ENCODE measurements at regions not wholly inside any gene's neighbourhood (a gene's known extent, or its start where the extent isn't known, plus 50 kb on each side); places are given as distances from the start of the nearest gene placed in this dataset.
"Not testable (repeated sequence)": the region's sequence is repeated elsewhere in the genome, so short reads cannot be mapped to it uniquely, and the experiment has no call there.

DNA sequence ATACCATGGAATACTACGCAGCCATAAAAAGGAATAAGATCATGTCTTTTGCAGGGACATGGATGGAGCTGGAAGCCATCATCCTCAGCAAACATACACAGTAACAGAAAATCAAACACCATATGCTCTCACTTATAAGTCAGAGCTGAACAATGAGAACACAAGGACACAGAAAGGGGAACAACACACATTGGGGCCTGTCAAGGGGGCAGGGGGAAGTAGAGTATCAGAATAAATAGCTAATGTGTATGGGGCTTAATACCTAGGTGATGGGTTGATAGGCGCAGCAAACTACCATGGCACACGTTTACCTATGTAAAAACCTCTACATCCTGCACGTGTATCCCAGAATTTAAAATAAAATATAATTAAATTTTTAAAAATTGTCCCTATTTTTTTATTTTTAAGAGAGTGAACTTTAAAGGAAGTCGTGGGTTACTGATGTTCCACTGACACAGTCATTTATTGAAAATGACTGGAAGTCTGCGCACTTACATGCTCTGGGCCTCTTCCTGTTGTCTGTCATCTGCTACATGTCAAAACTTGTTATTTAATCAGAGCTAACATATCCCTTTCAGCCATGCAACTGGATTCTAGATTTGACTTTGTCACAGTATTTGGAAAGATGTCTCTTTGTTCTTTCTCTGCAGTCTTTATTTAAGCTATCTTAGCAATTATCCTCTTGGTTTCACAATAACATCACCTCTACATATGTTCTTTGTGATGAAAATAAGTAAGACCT, 73.7 kb upstream of the ABCB5 start:
- no peaks in the 10 kb centered on the region for H4K20me1 ChIP-seq (ENCODE audit: insufficient read depth, low read length, poor library complexity, severe bottlenecking)
- no peaks in the 10 kb centered on the region for H3K36me3 ChIP-seq (ENCODE audit: insufficient read depth, low read length)
- H2AFZ ChIP-seq (ENCODE audit: low read length), result no peak overlapping the region
- no peaks in the 10 kb centered on the region for H3K9me3 ChIP-seq (ENCODE audit: insufficient read depth, low read depth, low read length)
- H3F3A ChIP-seq (ENCODE audit: low read depth), result no peaks in the 10 kb centered on the region
- H3K27me3 ChIP-seq (ENCODE audit: insufficient read depth, low read length, poor library complexity, severe bottlenecking), result no peaks in the 10 kb centered on the region
- H3K4me1 ChIP-seq (ENCODE audit: insufficient read depth, low read length, poor library complexity, severe bottlenecking), result peaks cover 12% of the 10 kb centered on the region
- H3K79me2 ChIP-seq (ENCODE audit: insufficient read depth, low read length), result no peaks in the 10 kb centered on the region
- TF ChIP-seq, protein P1, sequence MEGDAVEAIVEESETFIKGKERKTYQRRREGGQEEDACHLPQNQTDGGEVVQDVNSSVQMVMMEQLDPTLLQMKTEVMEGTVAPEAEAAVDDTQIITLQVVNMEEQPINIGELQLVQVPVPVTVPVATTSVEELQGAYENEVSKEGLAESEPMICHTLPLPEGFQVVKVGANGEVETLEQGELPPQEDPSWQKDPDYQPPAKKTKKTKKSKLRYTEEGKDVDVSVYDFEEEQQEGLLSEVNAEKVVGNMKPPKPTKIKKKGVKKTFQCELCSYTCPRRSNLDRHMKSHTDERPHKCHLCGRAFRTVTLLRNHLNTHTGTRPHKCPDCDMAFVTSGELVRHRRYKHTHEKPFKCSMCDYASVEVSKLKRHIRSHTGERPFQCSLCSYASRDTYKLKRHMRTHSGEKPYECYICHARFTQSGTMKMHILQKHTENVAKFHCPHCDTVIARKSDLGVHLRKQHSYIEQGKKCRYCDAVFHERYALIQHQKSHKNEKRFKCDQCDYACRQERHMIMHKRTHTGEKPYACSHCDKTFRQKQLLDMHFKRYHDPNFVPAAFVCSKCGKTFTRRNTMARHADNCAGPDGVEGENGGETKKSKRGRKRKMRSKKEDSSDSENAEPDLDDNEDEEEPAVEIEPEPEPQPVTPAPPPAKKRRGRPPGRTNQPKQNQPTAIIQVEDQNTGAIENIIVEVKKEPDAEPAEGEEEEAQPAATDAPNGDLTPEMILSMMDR (conservative IDR thresholded peaks at IDR 0.05; ENCODE audit: low read length), result no peak
- TF ChIP-seq EZH2phosphoT487 (IDR thresholded peaks at IDR 0.05; ENCODE audit: borderline replicate concordance), result no peak
- no peak overlapping the region for H3K4me2 ChIP-seq (ENCODE audit: low read depth, low read length, poor library complexity, severe bottlenecking)
- H3K9me2 ChIP-seq (replicated peaks; ENCODE audit: low read depth, low read length), result no peaks in the 10 kb centered on the region
- peak overlapping the region; percentile 24 for H3K9ac ChIP-seq (ENCODE audit: low read depth, low read length, poor library complexity, severe bottlenecking)
- no peak overlapping the region for H3K4me3 ChIP-seq (ENCODE audit: low read length, poor library complexity, severe bottlenecking)

DNA sequence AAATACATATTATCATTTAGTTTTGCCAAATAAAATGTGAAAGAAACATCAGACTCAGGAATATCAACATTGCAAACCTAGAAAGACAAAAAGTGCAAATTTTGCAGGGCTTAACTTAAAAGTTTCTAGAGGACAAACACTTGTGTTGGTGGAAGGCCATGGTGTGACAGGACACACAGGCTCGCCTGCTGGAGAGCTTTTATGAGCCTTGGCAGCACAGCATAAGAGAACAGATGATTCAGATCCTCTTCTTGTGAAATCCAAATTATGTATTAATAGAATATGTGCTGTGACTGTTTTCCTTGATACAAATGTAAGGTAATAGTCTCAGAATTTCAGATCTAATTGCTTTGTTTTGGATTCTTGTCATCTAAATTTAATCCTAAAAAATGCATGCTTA, 72.9 kb upstream of the ABCB5 start:
- Histone ChIP-seq H3K9me3 (ENCODE audit: insufficient read depth, low read depth, low read length) (no peaks in the 10 kb centered on the region), H3K27me3 (ENCODE audit: insufficient read depth, low read length, poor library complexity, severe bottlenecking) (no peaks in the 10 kb centered on the region), H3K79me2 (ENCODE audit: insufficient read depth, low read length) (no peaks in the 10 kb centered on the region), H3K9me2 (replicated peaks; ENCODE audit: low read depth, low read length) (no peaks in the 10 kb centered on the region), H2AFZ (ENCODE audit: low read length) (no peak overlapping the region), H3K9ac (ENCODE audit: low read depth, low read length, poor library complexity, severe bottlenecking) (peak overlapping the region; percentile 24), H3K4me2 (ENCODE audit: low read depth, low read length, poor library complexity, severe bottlenecking) (no peak overlapping the region), H3K4me3 (ENCODE audit: low read length, poor library complexity, severe bottlenecking) (no peak overlapping the region), H3K4me1 (ENCODE audit: insufficient read depth, low read length, poor library complexity, severe bottlenecking) (peaks cover 12% of the 10 kb centered on the region), H3K36me3 (ENCODE audit: insufficient read depth, low read length) (no peaks in the 10 kb centered on the region), H4K20me1 (ENCODE audit: insufficient read depth, low read length, poor library complexity, severe bottlenecking) (no peaks in the 10 kb centered on the region), H3F3A (ENCODE audit: low read depth) (no peaks in the 10 kb centered on the region)
- TF ChIP-seq, protein P1 (conservative IDR thresholded peaks at IDR 0.05; ENCODE audit: low read length), result no peak
- no peak for TF ChIP-seq EZH2phosphoT487 (IDR thresholded peaks at IDR 0.05; ENCODE audit: borderline replicate concordance)

DNA sequence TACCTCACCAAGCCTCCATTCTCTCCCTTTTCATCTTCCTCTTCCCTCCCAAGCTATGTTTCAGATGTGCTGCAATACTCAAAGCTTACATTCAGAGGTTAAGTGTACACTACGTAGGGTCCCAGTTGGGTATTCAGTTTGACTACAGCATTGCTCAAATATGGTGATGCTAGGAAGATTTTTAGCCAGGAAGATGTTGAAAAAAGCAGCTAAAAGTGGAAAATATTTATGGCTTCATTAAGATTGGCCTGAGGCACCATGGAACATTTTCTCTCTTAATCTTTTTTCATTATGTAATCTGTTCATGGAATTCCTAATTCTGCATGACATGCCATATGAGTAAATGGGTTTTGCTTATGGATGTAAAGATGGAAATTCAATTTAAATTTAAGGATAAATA, 72.0 kb upstream of the ABCB5 start:
- Histone ChIP-seq H3K79me2 (ENCODE audit: insufficient read depth, low read length) (no peaks in the 10 kb centered on the region), H3K27me3 (ENCODE audit: insufficient read depth, low read length, poor library complexity, severe bottlenecking) (no peaks in the 10 kb centered on the region), H3F3A (ENCODE audit: low read depth) (no peaks in the 10 kb centered on the region), H3K36me3 (ENCODE audit: insufficient read depth, low read length) (no peaks in the 10 kb centered on the region), H3K4me2 (ENCODE audit: low read depth, low read length, poor library complexity, severe bottlenecking) (no peak overlapping the region), H3K9ac (ENCODE audit: low read depth, low read length, poor library complexity, severe bottlenecking) (no peak overlapping the region), H4K20me1 (ENCODE audit: insufficient read depth, low read length, poor library complexity, severe bottlenecking) (no peaks in the 10 kb centered on the region), H3K9me3 (ENCODE audit: insufficient read depth, low read depth, low read length) (no peaks in the 10 kb centered on the region), H3K4me3 (ENCODE audit: low read length, poor library complexity, severe bottlenecking) (no peak overlapping the region), H3K9me2 (replicated peaks; ENCODE audit: low read depth, low read length) (no peaks in the 10 kb centered on the region), H2AFZ (ENCODE audit: low read length) (no peak overlapping the region), H3K4me1 (ENCODE audit: insufficient read depth, low read length, poor library complexity, severe bottlenecking) (peaks cover 12% of the 10 kb centered on the region)
- TF ChIP-seq EZH2phosphoT487 (IDR thresholded peaks at IDR 0.05; ENCODE audit: borderline replicate concordance), result no peak

DNA sequence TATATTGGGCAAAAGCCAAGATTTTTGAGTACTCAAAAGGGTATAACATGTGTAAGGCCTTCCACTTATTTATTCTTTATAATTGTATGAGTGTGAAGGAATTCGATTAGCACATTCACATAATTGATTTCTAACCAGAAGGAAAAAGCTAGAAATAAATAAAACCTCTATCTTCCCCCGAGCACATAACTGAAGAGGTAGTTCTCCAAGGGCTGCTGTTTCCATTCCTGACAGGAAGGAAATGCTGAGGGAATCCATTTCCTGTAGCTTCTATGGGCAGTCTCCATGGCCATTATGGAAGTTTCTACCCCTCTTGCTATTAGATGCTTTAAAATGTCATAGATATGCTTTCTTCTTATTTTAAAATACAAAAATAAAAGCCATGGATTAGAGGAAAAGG, 70.5 kb upstream of the ABCB5 start:
- H3K4me1 ChIP-seq (ENCODE audit: insufficient read depth, low read length, poor library complexity, severe bottlenecking), result peaks cover 12% of the 10 kb centered on the region
- H3K36me3 ChIP-seq (ENCODE audit: insufficient read depth, low read length), result no peaks in the 10 kb centered on the region
- no peaks in the 10 kb centered on the region for H3K79me2 ChIP-seq (ENCODE audit: insufficient read depth, low read length)
- H2AFZ ChIP-seq (ENCODE audit: low read length), result no peak overlapping the region
- H3F3A ChIP-seq (ENCODE audit: low read depth), result no peaks in the 10 kb centered on the region
- no peaks in the 10 kb centered on the region for H3K9me2 ChIP-seq (replicated peaks; ENCODE audit: low read depth, low read length)
- H3K27me3 ChIP-seq (ENCODE audit: insufficient read depth, low read length, poor library complexity, severe bottlenecking), result no peaks in the 10 kb centered on the region
- H3K9ac ChIP-seq (ENCODE audit: low read depth, low read length, poor library complexity, severe bottlenecking), result no peak overlapping the region
- H3K4me3 ChIP-seq (ENCODE audit: low read length, poor library complexity, severe bottlenecking), result no peak overlapping the region
- no peaks in the 10 kb centered on the region for H4K20me1 ChIP-seq (ENCODE audit: insufficient read depth, low read length, poor library complexity, severe bottlenecking)
- no peaks in the 10 kb centered on the region for H3K9me3 ChIP-seq (ENCODE audit: insufficient read depth, low read depth, low read length)
- H3K4me2 ChIP-seq (ENCODE audit: low read depth, low read length, poor library complexity, severe bottlenecking), result no peak overlapping the region
- TF ChIP-seq, protein P1 (conservative IDR thresholded peaks at IDR 0.05; ENCODE audit: low read length), result no peak
- TF ChIP-seq EZH2phosphoT487 (IDR thresholded peaks at IDR 0.05; ENCODE audit: borderline replicate concordance), result no peak

DNA sequence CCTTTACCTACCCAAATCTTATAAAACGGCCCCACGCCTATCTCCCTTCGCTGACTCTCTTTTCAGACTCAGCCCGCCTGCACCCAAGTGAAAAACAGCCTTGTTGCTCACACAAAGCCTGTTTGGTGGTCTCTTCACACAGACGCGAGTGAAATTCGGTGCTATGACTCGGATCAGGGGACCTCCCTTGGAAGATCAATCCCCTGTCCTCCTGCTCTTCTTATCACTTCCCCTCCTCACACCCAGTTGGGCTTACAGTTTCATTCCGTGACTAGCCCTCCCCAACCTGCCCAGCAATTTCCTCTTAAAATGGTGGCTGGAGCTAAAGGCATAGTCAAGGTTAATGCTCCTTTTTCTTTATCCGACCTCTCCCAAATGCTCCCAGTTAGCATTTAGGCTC, 68.5 kb upstream of the ABCB5 start:
- H3K9me3 ChIP-seq (ENCODE audit: insufficient read depth, low read depth, low read length); H3K9ac ChIP-seq (ENCODE audit: low read depth, low read length, poor library complexity, severe bottlenecking); H3K9me2 ChIP-seq (replicated peaks; ENCODE audit: low read depth, low read length); H2AFZ ChIP-seq (ENCODE audit: low read length); H3K36me3 ChIP-seq (ENCODE audit: insufficient read depth, low read length); H3K27me3 ChIP-seq (ENCODE audit: insufficient read depth, low read length, poor library complexity, severe bottlenecking); H3F3A ChIP-seq (ENCODE audit: low read depth); H3K4me3 ChIP-seq (ENCODE audit: low read length, poor library complexity, severe bottlenecking); H4K20me1 ChIP-seq (ENCODE audit: insufficient read depth, low read length, poor library complexity, severe bottlenecking); H3K79me2 ChIP-seq (ENCODE audit: insufficient read depth, low read length); H3K4me2 ChIP-seq (ENCODE audit: low read depth, low read length, poor library complexity, severe bottlenecking): not testable (repeated sequence)
- H3K4me1 ChIP-seq (ENCODE audit: insufficient read depth, low read length, poor library complexity, severe bottlenecking), result peaks cover 12% of the 10 kb centered on the region

All from Loucy (cell line).